RWPE2 (cell line): ENCODE measurements at regions not wholly inside any gene's neighbourhood (a gene's known extent, or its start where the extent isn't known, plus 50 kb on each side); places are given as distances from the start of the nearest gene placed in this dataset.
A peak's percentile ranks its signal among the peaks of the same experiment; 100 is the strongest.
"Not testable (repeated sequence)": the region's sequence is repeated elsewhere in the genome, so short reads cannot be mapped to it uniquely, and the experiment has no call there.

Source experiments
- ATAC-seq: fragments of 200-7000 bp; cut with Tn5 transposase; 3 replicates; pipeline ENCODE4 v1.9.1; 2021; ENCODE audit warnings: low read depth
- DNase-seq: peaks from one replicate; pipeline ENCODE4 v3.0.0-alpha.2; 2020; ENCODE audit warnings: low spot score
- H3K27ac ChIP-seq: fragments of 450-650 bp; 2 replicates; pipeline ENCODE4 v1.5.1; 2017; ENCODE audit warnings: mild to moderate bottlenecking; ENCODE audit not compliant: poor library complexity, severe bottlenecking
- H3K27me3 ChIP-seq: fragments of 250-450 bp; sonication (Bioruptor Pico); 2 replicates; pipeline ENCODE4 v1.5.1; 2021; ENCODE audit warnings: mild to moderate bottlenecking, moderate library complexity; ENCODE audit not compliant: insufficient read depth, poor library complexity, severe bottlenecking
- H3K36me3 ChIP-seq: fragments of 250-450 bp; sonication (Bioruptor Pico); 2 replicates; pipeline ENCODE4 v1.5.1; 2020; ENCODE audit warnings: low read depth, mild to moderate bottlenecking, moderate library complexity
- H3K4me1 ChIP-seq: fragments of 250-450 bp; sonication (Bioruptor Pico); 2 replicates; pipeline ENCODE4 v1.5.1; 2021; ENCODE audit warnings: mild to moderate bottlenecking, moderate library complexity; ENCODE audit not compliant: insufficient read depth, poor library complexity, severe bottlenecking
- H3K4me3 ChIP-seq: fragments of 250-450 bp; sonication (Bioruptor Pico); 2 replicates; pipeline ENCODE4 v1.5.1; 2021; ENCODE audit warnings: mild to moderate bottlenecking, moderate library complexity; ENCODE audit not compliant: severe bottlenecking
- H3K9me3 ChIP-seq: fragments of 250-450 bp; sonication (Bioruptor Pico); 2 replicates; pipeline ENCODE4 v1.5.1; 2021; ENCODE audit warnings: mild to moderate bottlenecking, moderate library complexity; ENCODE audit not compliant: severe bottlenecking
- TF ChIP-seq, protein P1 (sequence below): fragments of 450-650 bp; IDR thresholded peaks from one replicate; pipeline ENCODE4 v1.5.1; 2017; ENCODE audit warnings: mild to moderate bottlenecking, moderate library complexity; ENCODE audit not compliant: poor library complexity, severe bottlenecking

DNA sequence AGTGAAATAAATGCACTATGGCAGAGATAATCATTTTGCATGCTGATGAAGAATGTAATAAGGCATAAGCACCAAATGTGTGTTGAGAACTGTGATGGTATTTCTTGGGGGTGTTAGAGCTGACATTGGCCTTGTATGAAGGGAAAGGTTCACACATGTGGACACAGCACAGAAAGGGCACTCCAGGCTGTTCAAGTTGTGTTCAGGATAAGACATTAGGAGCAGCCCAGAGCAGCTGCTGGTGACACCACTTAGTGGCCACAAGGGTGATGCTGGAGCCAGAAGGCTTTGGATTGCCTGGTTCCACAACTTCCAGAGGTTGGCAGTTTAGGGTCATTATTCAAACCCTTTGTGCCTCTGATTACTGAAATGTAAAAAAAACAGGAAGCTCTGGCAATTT is 155.4 kb downstream of the GOLGA6L6 start:
- no peak for DNase-seq
- H3K27me3 ChIP-seq, result peaks cover 10% of the 10 kb centered on the region
- H3K27ac ChIP-seq, result no peak overlapping the region
- no peaks in the 10 kb centered on the region for H3K4me1 ChIP-seq
- TF ChIP-seq, protein P1, sequence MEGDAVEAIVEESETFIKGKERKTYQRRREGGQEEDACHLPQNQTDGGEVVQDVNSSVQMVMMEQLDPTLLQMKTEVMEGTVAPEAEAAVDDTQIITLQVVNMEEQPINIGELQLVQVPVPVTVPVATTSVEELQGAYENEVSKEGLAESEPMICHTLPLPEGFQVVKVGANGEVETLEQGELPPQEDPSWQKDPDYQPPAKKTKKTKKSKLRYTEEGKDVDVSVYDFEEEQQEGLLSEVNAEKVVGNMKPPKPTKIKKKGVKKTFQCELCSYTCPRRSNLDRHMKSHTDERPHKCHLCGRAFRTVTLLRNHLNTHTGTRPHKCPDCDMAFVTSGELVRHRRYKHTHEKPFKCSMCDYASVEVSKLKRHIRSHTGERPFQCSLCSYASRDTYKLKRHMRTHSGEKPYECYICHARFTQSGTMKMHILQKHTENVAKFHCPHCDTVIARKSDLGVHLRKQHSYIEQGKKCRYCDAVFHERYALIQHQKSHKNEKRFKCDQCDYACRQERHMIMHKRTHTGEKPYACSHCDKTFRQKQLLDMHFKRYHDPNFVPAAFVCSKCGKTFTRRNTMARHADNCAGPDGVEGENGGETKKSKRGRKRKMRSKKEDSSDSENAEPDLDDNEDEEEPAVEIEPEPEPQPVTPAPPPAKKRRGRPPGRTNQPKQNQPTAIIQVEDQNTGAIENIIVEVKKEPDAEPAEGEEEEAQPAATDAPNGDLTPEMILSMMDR, result no peak
- H3K36me3 ChIP-seq, result no peaks in the 10 kb centered on the region
- no peak for ATAC-seq
- H3K4me3 ChIP-seq, result no peak overlapping the region
- peaks cover 3% of the 10 kb centered on the region for H3K9me3 ChIP-seq

DNA sequence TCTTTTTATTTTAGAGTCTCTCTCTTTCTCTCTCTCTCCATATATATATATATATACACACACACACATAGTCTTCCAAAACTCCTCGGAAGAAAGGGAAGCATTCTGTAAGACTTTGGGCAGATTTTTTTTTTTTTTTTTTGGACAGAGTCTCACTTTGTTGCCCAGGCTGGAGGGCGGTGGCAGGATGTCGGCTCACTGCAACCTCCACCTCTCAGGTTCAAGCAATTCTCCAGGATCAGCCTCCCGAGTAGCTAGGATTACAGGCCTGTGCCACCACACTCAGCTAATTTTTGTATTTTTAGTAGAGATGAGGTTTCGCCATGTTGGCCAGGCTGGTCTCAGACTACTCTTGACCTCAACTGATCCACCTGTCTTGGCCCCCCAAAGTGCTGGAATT is 161.4 kb downstream of the GOLGA6L6 start:
- H3K4me1 ChIP-seq, H3K27ac ChIP-seq, H3K36me3 ChIP-seq, H3K4me3 ChIP-seq, DNase-seq, H3K9me3 ChIP-seq, H3K27me3 ChIP-seq, ATAC-seq: not testable (repeated sequence)

DNA sequence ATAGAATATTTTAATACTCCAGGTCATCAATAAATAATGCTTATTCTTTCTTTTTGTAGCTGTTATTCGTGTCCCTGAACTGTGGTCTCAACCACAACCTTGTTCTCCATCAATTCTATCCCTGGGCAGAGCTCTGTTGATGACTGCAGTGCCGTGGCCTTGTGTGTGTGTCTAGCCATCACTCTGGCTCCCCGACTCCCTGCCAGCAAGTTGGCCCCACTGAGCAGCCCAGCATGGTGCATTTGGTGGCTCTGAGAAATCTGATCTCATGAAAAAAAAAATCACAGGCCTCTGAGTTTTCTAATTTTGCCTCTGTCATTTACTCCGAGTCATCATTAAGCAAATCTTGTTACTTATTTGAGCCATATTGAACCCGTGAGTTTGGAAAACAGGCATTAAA is 164.7 kb downstream of the GOLGA6L6 start:
- Histone ChIP-seq H3K4me3 (no peak overlapping the region), H3K27ac (no peak overlapping the region), H3K9me3 (no peaks in the 10 kb centered on the region), H3K4me1 (no peaks in the 10 kb centered on the region), H3K27me3 (no peaks in the 10 kb centered on the region), H3K36me3 (no peaks in the 10 kb centered on the region)
- DNase-seq (no peak), ATAC-seq (no peak)
- TF ChIP-seq, protein P1, result no peak

DNA sequence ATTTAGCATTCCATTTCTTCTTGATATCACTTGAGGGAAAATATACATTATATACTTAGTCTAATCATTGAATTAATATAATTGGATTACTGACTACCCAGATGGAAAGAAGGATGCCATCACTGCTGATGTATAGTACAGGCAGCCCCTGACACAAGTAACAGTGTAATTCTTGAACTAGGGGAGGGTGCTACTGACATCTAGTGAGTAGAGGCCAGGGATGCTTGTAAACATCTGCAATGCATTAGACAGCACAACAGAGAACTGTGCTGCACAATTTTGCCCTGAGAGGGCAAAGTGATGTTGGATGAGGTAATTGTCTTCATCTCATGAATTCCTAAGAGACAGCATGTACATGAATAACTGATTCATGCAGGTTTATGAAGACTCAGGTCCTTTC is 169.2 kb downstream of the GOLGA6L6 start:
- not testable (repeated sequence) for H3K9me3 ChIP-seq, DNase-seq, H3K36me3 ChIP-seq, H3K27ac ChIP-seq, H3K4me1 ChIP-seq, H3K4me3 ChIP-seq
- 0 out of 3 replicates have a peak, but pooled peaks have one; percentile 46 for ATAC-seq
- H3K27me3 ChIP-seq, result peaks cover 22% of the 10 kb centered on the region

DNA sequence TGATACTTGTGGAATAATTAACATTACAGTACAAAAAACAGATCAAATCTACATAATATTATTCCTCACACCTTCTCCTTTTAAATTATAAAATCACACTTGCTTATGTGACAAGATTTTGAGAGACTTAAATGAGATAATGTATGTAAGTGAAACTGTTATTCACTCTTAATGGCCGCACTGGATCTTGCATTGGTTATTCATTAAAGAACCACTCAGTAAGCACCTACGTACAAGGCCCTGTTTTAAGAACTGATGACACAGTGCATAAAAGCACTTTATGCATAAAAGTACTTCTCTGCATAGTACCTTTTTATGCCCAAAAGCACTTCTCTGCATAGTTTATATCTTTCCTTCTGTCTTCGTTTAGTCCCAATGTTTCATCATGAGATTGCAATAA is 172.1 kb downstream of the GOLGA6L6 start:
- peaks cover 31% of the 10 kb centered on the region for H3K27me3 ChIP-seq
- ATAC-seq (0 out of 3 replicates have a peak, but pooled peaks have one; percentile 22), DNase-seq (no peak)
- peaks cover 2% of the 10 kb centered on the region for H3K9me3 ChIP-seq
- no peak overlapping the region for H3K27ac ChIP-seq
- H3K4me3 ChIP-seq, result no peak overlapping the region
- no peaks in the 10 kb centered on the region for H3K36me3 ChIP-seq
- H3K4me1 ChIP-seq, result no peaks in the 10 kb centered on the region
- TF ChIP-seq, protein P1, result no peak

DNA sequence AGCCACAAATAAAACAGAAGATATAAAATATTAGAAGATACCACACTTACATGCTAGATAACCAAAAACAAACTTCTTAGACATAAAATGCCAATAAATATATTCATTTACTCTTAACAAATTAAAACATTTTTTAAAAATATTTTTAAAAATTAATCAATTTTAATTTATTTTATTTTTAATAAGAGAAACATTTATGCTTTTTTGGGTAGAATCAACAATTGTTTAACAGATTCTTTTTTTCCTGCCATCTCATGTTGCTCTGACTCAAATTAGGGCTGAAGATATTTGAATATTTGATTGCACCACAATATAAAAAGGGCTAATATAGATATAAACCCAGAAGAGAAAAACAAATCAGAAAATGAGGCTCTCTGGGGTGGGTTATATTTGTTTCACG is 172.6 kb downstream of the GOLGA6L6 start:
- Histone ChIP-seq H3K9me3 (peaks cover 2% of the 10 kb centered on the region), H3K27me3 (peaks cover 34% of the 10 kb centered on the region)
- ATAC-seq, result no peak

More for the DNA sequence above, 172.6 kb downstream of the GOLGA6L6 start:
- TF ChIP-seq, protein P1, result no peak
- Histone ChIP-seq H3K4me3 (no peak overlapping the region), H3K36me3 (no peaks in the 10 kb centered on the region), H3K27ac (no peak overlapping the region), H3K4me1 (no peaks in the 10 kb centered on the region)
- DNase-seq, result no peak
